CMK (cell line): ENCODE measurements at regions not wholly inside any gene's neighbourhood (a gene's known extent, or its start where the extent isn't known, plus 50 kb on each side); places are given as distances from the start of the nearest gene placed in this dataset.
"Not testable (repeated sequence)": the region's sequence is repeated elsewhere in the genome, so short reads cannot be mapped to it uniquely, and the experiment has no call there.

Experiments used
- DNase-seq: peaks from one replicate; pipeline ENCODE4 v3.0.0-alpha.2; 2010; ENCODE audit warnings: low read depth

DNA sequence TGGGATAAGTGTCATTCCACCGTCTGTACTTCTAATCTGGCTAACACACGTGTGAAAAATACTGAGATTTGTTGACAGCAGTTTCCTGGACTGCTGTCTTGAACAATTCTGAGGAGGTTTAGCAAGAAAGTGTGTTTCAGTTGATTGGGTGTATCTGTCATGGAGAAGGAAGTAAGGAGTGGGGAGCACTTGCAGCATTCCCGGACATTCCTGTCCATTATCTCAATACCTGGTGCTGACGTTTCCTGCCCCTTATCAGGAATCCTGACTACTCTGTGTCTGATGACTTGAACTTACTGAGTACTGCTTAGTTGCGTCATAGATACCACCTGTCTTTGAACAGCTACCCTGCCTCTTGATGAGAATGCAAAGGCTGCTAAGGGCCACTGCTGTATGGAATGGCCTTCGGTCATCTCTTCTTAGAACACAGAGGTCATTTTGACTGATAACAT, 72.0 kb upstream of the VKORC1L1 start:
- no peak for DNase-seq

DNA sequence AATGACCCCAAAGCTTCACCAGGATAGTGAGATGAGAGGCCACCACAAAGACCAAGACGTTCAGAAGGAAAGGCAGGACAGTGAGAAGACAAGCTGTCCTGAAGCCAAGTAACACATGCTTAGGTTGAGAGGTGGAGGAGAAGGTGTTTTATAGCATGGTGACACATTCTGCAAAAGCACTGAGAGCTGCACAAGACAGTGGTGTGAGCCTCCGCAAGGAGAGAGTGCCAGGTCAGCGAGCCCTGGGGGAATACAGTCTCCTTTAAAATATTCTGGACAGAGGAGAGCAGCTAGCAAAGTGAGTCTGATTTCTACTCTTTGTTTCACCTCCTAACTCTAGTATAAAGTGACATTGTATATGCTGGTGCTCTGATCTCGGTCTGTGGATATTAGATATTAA, 68.0 kb upstream of the VKORC1L1 start:
- no peak for DNase-seq

DNA sequence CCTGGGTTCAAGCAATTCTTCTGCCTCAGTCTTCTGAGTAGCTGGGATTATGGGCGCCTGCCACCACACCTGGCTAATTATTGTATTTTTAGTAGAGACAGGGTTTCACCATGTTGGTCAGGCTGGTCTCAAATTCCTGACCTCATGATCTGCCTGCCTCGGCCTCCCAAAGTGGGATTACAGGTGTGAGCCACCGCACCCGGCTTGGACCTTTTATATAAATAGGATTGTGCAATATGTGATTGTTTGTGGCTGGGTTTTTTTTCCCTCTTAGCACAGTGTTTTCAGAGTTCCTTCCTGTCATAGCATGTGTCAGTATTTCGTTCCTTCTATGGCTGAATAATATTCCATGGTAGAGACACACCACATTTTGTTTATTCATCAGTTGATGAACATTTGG, 65.8 kb upstream of the VKORC1L1 start:
- DNase-seq, result not testable (repeated sequence)

DNA sequence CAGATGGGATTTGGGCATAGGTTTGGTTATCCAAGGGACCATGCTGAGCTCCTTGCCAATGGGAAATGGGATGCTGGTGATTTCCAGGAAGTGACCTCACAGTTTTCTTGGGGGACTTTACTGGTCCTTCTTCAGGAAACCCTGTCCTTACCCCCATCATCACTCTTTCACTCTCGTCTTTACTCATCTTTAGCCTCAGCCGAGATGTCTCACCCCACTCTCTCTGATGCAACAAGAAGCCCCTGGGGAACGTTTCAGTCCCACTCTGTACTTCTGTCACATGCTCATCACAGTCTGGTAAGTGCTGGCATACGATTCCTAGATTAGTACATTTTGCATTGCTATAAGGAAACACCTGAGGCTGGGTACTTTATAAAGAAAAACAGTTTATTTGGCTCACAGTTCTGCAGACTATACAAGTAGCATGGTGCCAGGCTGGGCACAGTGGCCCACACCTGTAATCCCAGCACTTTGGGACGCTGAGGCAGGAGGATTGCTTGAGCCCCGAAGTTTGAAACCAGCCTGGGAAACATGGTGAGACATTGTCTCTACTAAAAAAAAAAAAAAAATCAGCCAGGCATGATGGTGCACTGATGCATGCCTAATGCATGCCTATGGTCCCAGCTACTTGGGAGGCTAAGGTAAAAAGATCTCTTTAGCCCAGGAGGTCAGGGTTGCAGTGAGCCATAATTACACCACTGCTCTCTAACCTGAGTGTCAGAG, 63.5 kb upstream of the VKORC1L1 start:
- DNase-seq, result no peak

DNA sequence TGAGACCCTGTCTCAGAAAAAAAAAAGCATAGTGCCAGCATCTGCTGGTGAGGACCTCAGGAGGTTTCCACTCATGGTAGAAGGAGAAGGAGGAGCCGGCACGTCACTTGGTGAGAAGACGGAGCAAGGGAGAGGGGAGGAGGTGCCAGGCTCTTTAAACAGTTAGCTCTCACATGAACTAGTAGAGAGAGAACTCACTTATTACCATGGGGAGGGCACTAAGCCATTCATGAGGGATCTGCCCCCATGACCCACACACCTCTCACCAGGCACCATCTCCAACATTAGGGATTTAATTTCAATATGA, 62.9 kb upstream of the VKORC1L1 start:
- DNase-seq, result no peak

DNA sequence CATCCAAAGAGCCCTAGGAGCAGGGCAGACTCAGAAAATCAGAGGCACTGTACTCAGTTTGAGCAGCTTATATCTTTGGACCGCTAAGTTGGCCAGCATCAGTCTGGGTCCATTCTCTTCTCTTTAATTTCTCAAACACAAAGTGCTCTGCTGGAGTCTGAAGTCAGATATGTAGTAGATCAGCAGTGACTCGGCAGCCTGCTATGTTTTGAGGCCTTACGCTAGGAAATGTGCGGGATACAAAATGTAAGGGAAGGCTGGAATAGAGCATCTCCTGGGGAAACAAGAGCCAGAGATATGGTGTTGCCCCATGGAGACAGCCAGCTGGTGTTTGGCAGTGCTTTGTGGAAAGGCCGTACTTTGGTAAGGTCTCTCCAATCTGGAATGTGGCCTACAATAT, 60.6 kb upstream of the VKORC1L1 start:
- DNase-seq, result no peak

DNA sequence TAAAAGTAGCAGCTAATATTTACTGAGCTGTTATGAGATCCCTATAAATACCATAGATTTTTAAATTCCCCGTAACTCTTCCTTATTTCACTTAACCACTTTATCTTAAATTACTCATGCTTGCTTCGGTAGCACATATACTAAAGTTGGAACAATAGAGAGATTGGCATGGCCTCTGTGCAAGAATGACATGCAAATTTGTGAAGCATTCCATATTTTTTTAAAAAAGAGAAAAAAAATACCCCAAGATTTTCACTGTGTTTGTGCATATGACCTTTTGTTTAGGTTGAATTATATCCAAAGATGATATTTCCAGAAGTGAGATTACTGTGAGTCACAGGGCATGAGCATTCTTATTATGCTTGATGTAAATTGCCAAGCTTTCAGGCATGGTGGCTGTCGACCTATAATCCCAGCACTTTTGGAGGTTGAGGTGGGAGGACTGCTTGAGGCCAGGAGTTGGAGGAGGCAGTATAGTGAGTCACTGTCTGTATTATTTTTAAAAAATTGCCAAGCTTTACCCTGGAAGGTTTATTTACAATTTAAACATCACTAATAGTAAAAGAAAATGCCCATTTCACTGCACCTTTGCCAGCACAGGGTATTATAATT, 58.2 kb upstream of the VKORC1L1 start:
- not testable (repeated sequence) for DNase-seq

DNA sequence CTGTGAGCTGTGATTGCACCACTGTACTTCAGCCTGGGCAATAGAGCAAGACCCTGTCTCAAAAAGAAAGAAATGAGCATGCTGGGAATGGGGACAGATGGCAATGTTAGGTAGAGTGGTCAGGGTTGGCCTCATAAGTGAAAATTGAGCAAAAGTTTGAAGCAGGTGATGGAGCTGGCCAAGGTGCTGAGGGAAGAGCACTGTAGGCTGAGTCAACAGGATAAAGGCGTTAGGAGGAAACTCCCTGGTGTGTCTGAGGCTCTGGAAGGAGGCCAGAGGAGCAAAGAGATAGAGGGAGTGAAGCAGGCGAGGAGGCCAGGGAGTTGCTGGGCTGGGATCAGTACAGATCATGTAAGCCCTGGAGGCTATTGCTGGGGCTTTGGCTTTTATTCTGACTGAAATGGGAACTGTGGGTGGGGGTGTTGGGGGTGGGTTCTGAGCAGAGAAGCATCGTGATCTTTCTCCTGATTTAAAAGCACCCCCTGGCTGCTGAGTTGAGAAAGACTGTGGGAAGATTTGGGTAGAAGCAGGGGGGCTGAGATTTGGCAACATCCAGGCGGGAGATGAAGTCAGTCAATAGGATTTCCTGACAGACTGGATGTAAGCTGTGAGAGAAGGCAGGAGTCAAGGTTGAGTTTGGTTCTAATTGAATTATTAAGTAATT, 52.5 kb upstream of the VKORC1L1 start:
- DNase-seq, result no peak
